Neural cell (in vitro differentiated cells): ENCODE measurements at regions not wholly inside any gene's neighbourhood (a gene's known extent, or its start where the extent isn't known, plus 50 kb on each side); places are given as distances from the start of the nearest gene placed in this dataset.

ENCODE experiments used
- H2AFZ ChIP-seq: fragments of 200-600, 300-800 bp; sonication (generic), shearing (Covaris generic); 2 replicates; pipeline ENCODE4 v1.6.0; 2014; ENCODE audit warnings: low read depth, mild to moderate bottlenecking, antibody characterized with exemption, low read length, moderate library complexity
- H3F3A ChIP-seq: fragments of 200-600 bp; shearing (Covaris generic); 2 replicates; pipeline ENCODE4 v1.6.1; 2016; ENCODE audit warnings: mild to moderate bottlenecking, moderate library complexity, mixed read lengths, antibody characterized with exemption, low read length; ENCODE audit not compliant: insufficient read depth, poor library complexity, severe bottlenecking
- H3K27ac ChIP-seq: fragments of 200-600, 300-800 bp; sonication (generic), shearing (Covaris generic); 2 replicates; pipeline ENCODE4 v1.5.1; 2014; ENCODE audit warnings: mild to moderate bottlenecking, low read length, moderate library complexity
- H3K27me3 ChIP-seq: fragments of 300-800, 200-600 bp; sonication (generic), shearing (Covaris generic); 2 replicates; pipeline ENCODE4 v1.6.0; 2014; ENCODE audit warnings: mild to moderate bottlenecking, low read depth, low read length, moderate library complexity; ENCODE audit not compliant: insufficient read depth
- H3K36me3 ChIP-seq: fragments of 300-800, 200-600 bp; sonication (generic), shearing (Covaris generic); 2 replicates; pipeline ENCODE4 v1.5.1; 2014; ENCODE audit warnings: mild to moderate bottlenecking, antibody characterized with exemption, low read length, moderate library complexity; ENCODE audit not compliant: insufficient read depth
- H3K4me2 ChIP-seq: fragments of 300-800, 200-600 bp; sonication (generic), shearing (Covaris generic); 2 replicates; pipeline ENCODE4 v1.6.0; 2014; ENCODE audit warnings: mild to moderate bottlenecking, low read length
- H3K4me3 ChIP-seq: fragments of 300-800, 200-600 bp; sonication (generic), shearing (Covaris generic); 2 replicates; pipeline ENCODE4 v1.5.1; 2014; ENCODE audit warnings: mild to moderate bottlenecking, low read length, moderate library complexity
- H3K79me2 ChIP-seq: fragments of 200-600 bp; shearing (Covaris generic); replicated peaks from 2 replicates; pipeline ENCODE4 v1.6.0; 2014; ENCODE audit warnings: mild to moderate bottlenecking, low read length, moderate library complexity; ENCODE audit not compliant: insufficient read depth
- H3K9ac ChIP-seq: fragments of 300-800, 200-600 bp; sonication (generic), shearing (Covaris generic); 2 replicates; pipeline ENCODE4 v1.6.1; 2016; ENCODE audit warnings: mild to moderate bottlenecking, low read length, mixed read lengths
- H3K9me2 ChIP-seq: fragments of 200-600 bp; shearing (Covaris generic); 2 replicates; pipeline ENCODE4 v1.6.1; 2016; ENCODE audit warnings: mild to moderate bottlenecking, low read length, mixed read lengths; ENCODE audit not compliant: insufficient read depth
- H3K9me3 ChIP-seq: fragments of 200-600, 300-800 bp; sonication (generic), shearing (Covaris generic); 2 replicates; pipeline ENCODE4 v1.6.1; 2016; ENCODE audit warnings: mild to moderate bottlenecking, mixed run types, low read length, moderate library complexity, mixed read lengths
- H4K20me1 ChIP-seq: fragments of 200-600 bp; shearing (Covaris generic); 2 replicates; pipeline ENCODE4 v1.6.1; 2016; ENCODE audit warnings: mild to moderate bottlenecking, mixed run types; ENCODE audit not compliant: insufficient read depth
- EZH2 ChIP-seq: fragments of 200-600, 300-800 bp; shearing (Covaris generic), sonication (generic); IDR thresholded peaks from 2 replicates; pipeline ENCODE4 v1.6.1; 2014; ENCODE audit warnings: antibody characterized with exemption, low read length, borderline replicate concordance, mild to moderate bottlenecking; ENCODE audit not compliant: insufficient read depth, poor library complexity, severe bottlenecking
- MXI1 ChIP-seq: fragments of 450-650 bp; conservative IDR thresholded peaks from 2 replicates; pipeline ENCODE4 v1.6.1; 2014; ENCODE audit warnings: antibody characterized with exemption, mild to moderate bottlenecking; ENCODE audit not compliant: poor library complexity, severe bottlenecking
- POLR2AphosphoS5 ChIP-seq: IDR thresholded peaks from 2 replicates; pipeline ENCODE4 v1.6.1; 2012
- RAD21 ChIP-seq: fragments of 450-650 bp; conservative IDR thresholded peaks from 2 replicates; pipeline ENCODE4 v1.6.1; 2014; ENCODE audit warnings: antibody characterized with exemption, mild to moderate bottlenecking, moderate library complexity
- REST ChIP-seq: IDR thresholded peaks from 2 replicates; pipeline ENCODE4 v1.6.1; 2012; ENCODE audit warnings: borderline replicate concordance
- SMC3 ChIP-seq: fragments of 450-650 bp; conservative IDR thresholded peaks from 2 replicates; pipeline ENCODE4 v1.6.1; 2014; ENCODE audit warnings: antibody characterized with exemption, mild to moderate bottlenecking, moderate library complexity; ENCODE audit not compliant: poor library complexity
- TAF1 ChIP-seq: IDR thresholded peaks from 2 replicates; pipeline ENCODE4 v1.6.1; 2012; ENCODE audit warnings: low read depth
- TF ChIP-seq, protein P1 (sequence below): fragments of 450-650 bp; IDR thresholded peaks from 2 replicates; pipeline ENCODE4 v1.5.1; 2014; ENCODE audit warnings: antibody characterized with exemption, mild to moderate bottlenecking, moderate library complexity; ENCODE audit not compliant: poor library complexity, severe bottlenecking

DNA sequence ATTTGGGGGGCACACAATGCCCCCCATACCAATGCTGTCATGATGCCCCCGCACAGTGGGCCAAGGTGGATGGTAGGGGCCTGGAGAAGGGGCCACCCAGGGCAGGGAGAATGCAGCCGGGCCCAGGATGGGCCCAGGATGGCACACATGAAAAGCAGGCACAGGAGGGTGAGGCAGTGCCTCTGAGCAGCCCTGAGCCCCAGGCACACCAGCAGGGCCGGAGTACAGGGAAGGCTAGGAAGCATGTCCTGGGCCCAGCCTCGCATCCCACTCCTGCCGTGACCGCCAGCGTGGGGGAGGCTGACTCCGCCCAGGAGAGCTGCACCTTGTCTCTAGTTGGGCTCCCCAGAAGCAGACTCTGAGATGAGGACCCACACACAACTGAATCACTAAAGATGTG, 59.3 kb upstream of the TMEM72 start:
- H3K27me3 ChIP-seq, result no peaks in the 10 kb centered on the region
- no peaks in the 10 kb centered on the region for H3K9me3 ChIP-seq
- H3K27ac ChIP-seq, result no peak overlapping the region
- H3K36me3 ChIP-seq, result no peaks in the 10 kb centered on the region
- no peak overlapping the region for H3K4me3 ChIP-seq
- H4K20me1 ChIP-seq, result no peaks in the 10 kb centered on the region
- no peak overlapping the region for H3K4me2 ChIP-seq
- no peaks in the 10 kb centered on the region for H3F3A ChIP-seq
- TF ChIP-seq RAD21 (no peak), MXI1 (no peak), POLR2AphosphoS5 (no peak), REST (no peak), SMC3 (no peak), TAF1 (no peak)
- TF ChIP-seq, protein P1, sequence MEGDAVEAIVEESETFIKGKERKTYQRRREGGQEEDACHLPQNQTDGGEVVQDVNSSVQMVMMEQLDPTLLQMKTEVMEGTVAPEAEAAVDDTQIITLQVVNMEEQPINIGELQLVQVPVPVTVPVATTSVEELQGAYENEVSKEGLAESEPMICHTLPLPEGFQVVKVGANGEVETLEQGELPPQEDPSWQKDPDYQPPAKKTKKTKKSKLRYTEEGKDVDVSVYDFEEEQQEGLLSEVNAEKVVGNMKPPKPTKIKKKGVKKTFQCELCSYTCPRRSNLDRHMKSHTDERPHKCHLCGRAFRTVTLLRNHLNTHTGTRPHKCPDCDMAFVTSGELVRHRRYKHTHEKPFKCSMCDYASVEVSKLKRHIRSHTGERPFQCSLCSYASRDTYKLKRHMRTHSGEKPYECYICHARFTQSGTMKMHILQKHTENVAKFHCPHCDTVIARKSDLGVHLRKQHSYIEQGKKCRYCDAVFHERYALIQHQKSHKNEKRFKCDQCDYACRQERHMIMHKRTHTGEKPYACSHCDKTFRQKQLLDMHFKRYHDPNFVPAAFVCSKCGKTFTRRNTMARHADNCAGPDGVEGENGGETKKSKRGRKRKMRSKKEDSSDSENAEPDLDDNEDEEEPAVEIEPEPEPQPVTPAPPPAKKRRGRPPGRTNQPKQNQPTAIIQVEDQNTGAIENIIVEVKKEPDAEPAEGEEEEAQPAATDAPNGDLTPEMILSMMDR, result no peak
- H2AFZ ChIP-seq, result no peak overlapping the region
- no peaks in the 10 kb centered on the region for H3K79me2 ChIP-seq
- H3K9ac ChIP-seq, result no peak overlapping the region
- no peaks in the 10 kb centered on the region for H3K9me2 ChIP-seq

GRCh38 chr10:44853148-44853734, 57.9 kb upstream of the TMEM72 start:
- Histone ChIP-seq H3K27me3 (no peaks in the 10 kb centered on the region), H3K79me2 (no peaks in the 10 kb centered on the region), H4K20me1 (no peaks in the 10 kb centered on the region), H3K4me3 (no peak overlapping the region), H3K36me3 (no peaks in the 10 kb centered on the region), H3K27ac (no peak overlapping the region), H2AFZ (no peak overlapping the region), H3F3A (no peaks in the 10 kb centered on the region), H3K9me3 (no peaks in the 10 kb centered on the region), H3K9me2 (no peaks in the 10 kb centered on the region), H3K9ac (no peak overlapping the region), H3K4me2 (no peak overlapping the region)
- TF ChIP-seq REST, result no peak
- TF ChIP-seq, protein P1, result peak; percentile 14
- TF ChIP-seq EZH2, result no peak
